SK-N-SH (cell line): ENCODE measurements at regions not wholly inside any gene's neighbourhood (a gene's known extent, or its start where the extent isn't known, plus 50 kb on each side); places are given as distances from the start of the nearest gene placed in this dataset.

Source experiments
- CTCF ChIP-seq: fragments of 200-600 bp; sonication (generic); IDR thresholded peaks from 2 replicates; pipeline ENCODE4 v1.6.1; 2017; ENCODE audit warnings: antibody characterized with exemption, mild to moderate bottlenecking, moderate library complexity
- EP300 ChIP-seq, 2 experiments: IDR thresholded peaks; 2 replicates each; pipeline versions ENCODE4 v1.4.0 to v1.6.1; 2012; ENCODE audit warnings: borderline replicate concordance in 1 of 2, low read depth in 1 of 2, low read length in 1 of 2
- GABPA ChIP-seq: IDR thresholded peaks from 2 replicates; pipeline ENCODE4 v1.4.0; 2012; ENCODE audit warnings: low read depth, mild to moderate bottlenecking
- NRF1 ChIP-seq: IDR thresholded peaks from 2 replicates; pipeline ENCODE4 v1.6.1; 2012; ENCODE audit warnings: low read depth, mild to moderate bottlenecking, low read length
- POLR2AphosphoS5 ChIP-seq: IDR thresholded peaks from 2 replicates; pipeline ENCODE4 v1.6.1; 2012; ENCODE audit warnings: low read depth, low read length
- RAD21 ChIP-seq: IDR thresholded peaks from 2 replicates; pipeline ENCODE4 v1.6.1; 2012; ENCODE audit warnings: mild to moderate bottlenecking, low read length
- REST ChIP-seq: IDR thresholded peaks from 2 replicates; pipeline ENCODE4 v1.6.1; 2012; ENCODE audit warnings: mild to moderate bottlenecking, low read depth, low read length, moderate library complexity
- RFX5 ChIP-seq: IDR thresholded peaks from 2 replicates; pipeline ENCODE4 v1.6.1; 2012; ENCODE audit warnings: mild to moderate bottlenecking, improper control_type of control experiment, low read length
- SIN3A ChIP-seq: IDR thresholded peaks from 2 replicates; pipeline ENCODE4 v1.6.1; 2012; ENCODE audit warnings: low read depth, mild to moderate bottlenecking, low read length, moderate library complexity, borderline replicate concordance
- YY1 ChIP-seq: IDR thresholded peaks from 2 replicates; pipeline ENCODE4 v1.4.0; 2012; ENCODE audit warnings: low read depth, mild to moderate bottlenecking

GRCh38 chr10:6778992-6779701 lies 199.1 kb upstream of the PRKCQ start:
- TF ChIP-seq EP300 (IDR thresholded peaks at IDR 0.05; ENCODE audit: borderline replicate concordance in 1 of 2, low read depth in 1 of 2, low read length in 1 of 2) = peak in 1 of 2 experiments; percentile 42; a peak in 1 of 4 replicates
- no peak for TF ChIP-seq RAD21
- TF ChIP-seq CTCF = no peak
- TF ChIP-seq RFX5 = no peak
- TF ChIP-seq GABPA = no peak
- 0 out of 2 replicates have a peak, but pooled peaks have one; percentile 20 for TF ChIP-seq REST
- TF ChIP-seq YY1 = no peak
- TF ChIP-seq NRF1 = no peak
- TF ChIP-seq SIN3A = no peak
- TF ChIP-seq POLR2AphosphoS5 = no peak; the same call in 1 of the 2 replicates
